ENCODE measurements at regions not wholly inside any gene's neighbourhood (a gene's known extent, or its start where the extent isn't known, plus 50 kb on each side); places are given as distances from the start of the nearest gene placed in this dataset.
"Not testable (repeated sequence)": the region's sequence is repeated elsewhere in the genome, so short reads cannot be mapped to it uniquely, and the experiment has no call there.

- no peak for DNase-seq (ENCODE audit: low spot score)
Observed at GRCh38 chr1:233477359-233477758, 136.5 kb upstream of the KCNK1 start.

DNA sequence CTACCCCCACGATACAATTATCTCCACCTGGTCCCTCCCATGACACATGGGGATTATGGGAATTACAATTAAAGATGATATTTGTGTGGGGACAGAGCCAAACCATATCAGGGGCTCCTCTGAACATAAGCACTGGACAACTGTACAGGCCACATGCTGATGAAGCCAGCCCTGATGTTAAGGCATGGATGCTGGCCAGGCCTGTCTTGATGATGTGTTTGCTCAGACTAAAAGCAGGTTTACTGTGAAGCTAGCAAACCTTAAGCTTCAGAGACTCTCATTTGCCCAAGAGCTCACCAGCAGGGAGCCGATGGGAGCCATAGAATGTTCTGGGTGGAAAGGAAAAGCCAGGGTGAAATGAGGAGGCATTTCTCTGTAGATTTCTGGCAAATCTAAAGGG is 135.3 kb upstream of the KCNK1 start:
- DNase-seq (ENCODE audit: low spot score): no peak

DNA sequence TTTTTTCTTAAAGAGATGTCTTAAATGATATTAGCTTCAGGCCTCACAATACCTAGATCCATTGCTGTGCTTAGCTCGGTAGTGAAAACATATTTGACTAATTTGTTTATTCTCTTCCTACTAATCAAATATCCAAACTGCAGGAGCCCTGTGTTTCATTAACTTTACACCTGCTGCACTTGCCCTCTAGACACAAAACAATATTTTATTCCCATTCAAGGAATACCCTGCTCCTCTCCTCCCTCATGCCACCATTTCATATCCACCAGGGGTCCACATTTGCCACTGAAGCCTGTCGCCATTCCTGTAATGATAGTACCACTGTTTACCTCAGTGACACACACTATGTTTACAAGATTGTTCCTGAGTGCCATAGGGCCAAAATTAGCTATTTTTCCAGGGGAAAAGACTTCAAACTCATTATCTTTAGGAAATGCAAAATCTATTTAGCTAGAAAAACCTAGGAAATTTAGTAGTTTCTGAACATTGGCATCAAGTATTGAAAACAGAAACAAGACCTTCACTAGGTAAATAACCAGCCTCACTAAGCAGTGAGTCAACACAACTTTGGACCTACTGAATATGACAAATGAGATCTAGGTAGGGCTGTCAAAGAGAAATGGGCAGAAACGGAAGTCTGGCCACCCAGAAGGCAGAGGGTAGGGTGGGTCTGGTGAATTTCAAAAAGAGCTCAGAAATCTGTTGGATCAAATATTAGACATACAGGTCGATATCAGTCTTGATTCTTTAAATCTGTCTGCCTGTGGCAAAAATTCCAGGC is 134.6 kb upstream of the KCNK1 start:
- DNase-seq (ENCODE audit: low spot score): no peak

GRCh38 chr1:233480198-233480597 is 133.7 kb upstream of the KCNK1 start:
- no peak for DNase-seq (ENCODE audit: low spot score)

GRCh38 chr1:233482388-233482787 is 131.5 kb upstream of the KCNK1 start:
- no peak for DNase-seq (ENCODE audit: low spot score)

DNA sequence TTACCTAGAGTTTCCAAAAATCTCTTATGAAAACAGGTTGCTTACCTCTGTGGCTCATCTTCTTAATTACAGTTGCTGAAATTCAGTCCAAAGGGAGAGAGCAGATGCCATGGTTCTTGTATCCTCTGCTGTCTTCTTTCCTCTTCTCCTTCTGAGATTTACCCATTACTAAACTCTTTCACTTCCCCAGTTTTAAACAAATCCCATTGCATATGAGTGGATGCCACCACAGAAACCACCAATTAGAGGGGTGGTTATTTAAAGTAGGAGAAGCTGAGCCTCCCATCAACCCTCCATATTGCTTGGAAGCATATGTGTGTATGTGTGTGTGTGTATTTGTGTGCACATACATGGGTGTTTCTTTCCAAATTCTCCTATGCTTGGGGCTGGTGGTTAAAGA is 128.5 kb upstream of the KCNK1 start:
- DNase-seq (ENCODE audit: low spot score): no peak

DNA sequence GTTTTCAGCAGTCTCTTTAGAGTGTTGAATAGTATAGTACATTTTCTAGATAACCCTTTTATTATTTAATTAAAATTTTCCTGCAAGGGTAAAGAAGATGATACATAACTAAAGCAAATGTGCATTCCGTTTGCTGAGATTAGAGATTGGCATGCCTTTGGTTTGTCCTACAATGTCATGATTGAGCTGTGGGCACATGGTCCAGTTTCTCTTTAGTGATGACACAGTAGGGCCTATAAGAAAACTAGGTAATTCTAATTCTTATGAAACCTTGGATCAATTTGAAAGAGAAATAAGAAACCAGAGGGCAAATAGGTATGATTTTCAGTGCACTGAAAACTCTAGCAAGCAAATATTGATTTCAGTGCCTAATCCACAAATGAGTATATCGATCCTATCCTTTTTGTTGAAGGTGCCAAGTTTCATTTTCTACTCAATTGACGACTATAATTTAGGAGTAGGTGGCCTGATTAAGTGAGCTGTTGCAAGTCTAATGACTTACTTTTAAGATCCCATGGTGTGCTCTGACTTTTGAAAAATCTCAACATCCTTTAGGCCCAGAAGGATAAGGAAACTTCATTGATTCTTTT is 128.0 kb upstream of the KCNK1 start:
- DNase-seq (ENCODE audit: low spot score): no peak

GRCh38 chr1:233487408-233487807 is 126.5 kb upstream of the KCNK1 start:
- DNase-seq (ENCODE audit: low spot score): no peak

GRCh38 chr1:233489411-233489810 is 124.5 kb upstream of the KCNK1 start:
- no peak for DNase-seq (ENCODE audit: low spot score)

GRCh38 chr1:233490488-233490887 is 123.4 kb upstream of the KCNK1 start:
- DNase-seq (ENCODE audit: low spot score): no peak

GRCh38 chr1:233491953-233492620 is 121.8 kb upstream of the KCNK1 start:
- DNase-seq (ENCODE audit: low spot score): no peak

- DNase-seq (ENCODE audit: low spot score): no peak
Observed at GRCh38 chr1:233496993-233497392, 116.9 kb upstream of the KCNK1 start.

- no peak for DNase-seq (ENCODE audit: low spot score)
Observed at GRCh38 chr1:233497679-233498078, 116.2 kb upstream of the KCNK1 start.

- no peak for DNase-seq (ENCODE audit: low spot score)
Observed at GRCh38 chr1:233500106-233500505, 113.8 kb upstream of the KCNK1 start.

DNA sequence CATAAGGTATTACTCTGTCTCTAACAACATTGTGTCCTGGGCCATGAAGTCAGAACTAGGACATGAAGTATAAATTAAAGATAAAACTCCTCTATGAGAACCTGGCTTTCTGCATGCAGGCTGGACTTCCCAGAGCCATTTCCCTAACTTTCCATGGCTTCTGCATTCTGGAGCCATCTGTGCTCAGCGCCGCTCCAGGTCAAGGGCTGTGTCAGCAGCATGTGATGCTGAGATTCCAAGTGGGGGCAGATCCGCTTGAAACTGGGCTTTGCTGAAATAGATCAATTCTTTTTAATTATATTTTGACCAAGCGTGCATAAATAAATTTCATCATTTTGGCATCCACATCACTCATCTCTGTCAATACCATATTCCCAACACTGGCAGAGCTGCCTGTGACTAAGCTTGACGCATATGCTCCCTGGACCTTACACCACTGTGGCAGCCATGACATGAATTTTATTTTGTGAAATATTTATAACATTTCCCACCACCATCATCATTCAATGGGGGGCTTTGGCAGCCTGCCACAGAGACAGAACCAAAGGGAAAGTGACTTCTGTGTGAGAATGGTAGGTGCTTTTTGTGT is 110.4 kb upstream of the KCNK1 start:
- DNase-seq (ENCODE audit: low spot score): no peak

- DNase-seq (ENCODE audit: low spot score): no peak
Observed at GRCh38 chr1:233505130-233505529, 108.8 kb upstream of the KCNK1 start.

DNA sequence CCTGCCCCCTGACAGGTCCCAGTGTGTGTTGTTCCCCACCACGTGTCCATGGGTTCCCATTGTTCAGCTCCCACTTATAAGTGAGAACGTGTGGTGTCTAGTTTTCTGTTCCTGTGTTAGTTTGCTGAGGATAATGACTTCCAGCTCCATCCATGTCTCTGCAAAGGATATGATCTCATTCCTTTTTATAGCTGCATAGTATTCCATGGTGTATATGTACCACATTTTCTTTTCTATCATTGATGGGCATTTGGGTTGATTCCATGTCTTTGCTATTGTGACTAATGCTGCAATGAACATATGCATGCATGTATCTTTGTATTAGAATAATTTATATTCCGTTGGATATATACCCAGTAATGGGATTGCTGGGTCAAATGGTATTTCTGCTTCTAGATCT is 108.0 kb upstream of the KCNK1 start:
- not testable (repeated sequence) for DNase-seq (ENCODE audit: low spot score)

- DNase-seq (ENCODE audit: low spot score): no peak
Observed at GRCh38 chr1:233509526-233509925, 104.4 kb upstream of the KCNK1 start.

DNA sequence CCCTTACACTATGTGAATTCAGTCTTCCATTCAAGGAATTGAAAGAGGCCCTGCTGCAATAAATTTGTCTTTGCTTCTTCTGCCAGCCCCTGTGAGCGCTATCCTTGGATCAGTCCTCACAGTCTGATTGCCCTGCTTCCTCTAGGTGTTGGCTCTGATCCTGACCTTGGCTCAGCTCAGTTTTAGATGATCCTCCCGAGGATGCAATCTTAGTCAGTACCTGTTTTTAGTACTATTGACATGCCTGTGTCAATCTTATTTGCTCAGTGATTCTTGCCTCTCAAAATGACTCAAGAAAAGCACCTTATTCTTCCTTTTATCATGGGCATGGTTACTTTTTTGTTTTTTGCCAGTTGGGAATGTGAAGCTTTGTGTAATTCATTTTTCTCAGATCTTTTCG is 101.4 kb upstream of the KCNK1 start:
- DNase-seq (ENCODE audit: low spot score): no peak

GRCh38 chr1:233513431-233513830 is 100.5 kb upstream of the KCNK1 start:
- no peak for DNase-seq (ENCODE audit: low spot score)

DNA sequence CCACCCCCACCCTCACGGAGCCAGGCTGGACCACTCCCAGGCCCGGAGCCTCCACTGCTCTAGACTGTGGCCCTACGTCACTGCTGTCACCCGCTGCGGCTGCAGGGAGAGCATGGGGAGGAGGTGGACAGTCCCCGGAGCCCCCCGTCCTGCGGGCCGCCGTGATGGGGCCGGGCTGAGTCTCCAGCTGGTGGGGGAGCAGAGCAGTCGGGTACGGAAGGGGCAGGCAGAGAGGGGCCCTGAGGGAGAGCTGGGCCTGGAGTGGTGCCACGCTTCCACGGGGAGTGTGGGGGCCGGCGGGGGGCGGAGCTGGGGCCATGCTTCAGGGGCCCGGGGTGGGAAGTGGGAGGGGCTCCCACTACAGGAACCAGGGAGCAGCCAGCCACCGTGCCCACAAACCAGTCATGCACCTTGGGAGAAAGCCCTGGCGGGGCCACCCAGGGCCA is 98.9 kb upstream of the KCNK1 start:
- no peak for DNase-seq (ENCODE audit: low spot score)

GRCh38 chr1:233516732-233517131 is 97.2 kb upstream of the KCNK1 start:
- no peak for DNase-seq (ENCODE audit: low spot score)

- peak; percentile 5 for DNase-seq (ENCODE audit: low spot score)
Observed at GRCh38 chr1:233518344-233518743, 95.6 kb upstream of the KCNK1 start.
